H1 (cell line): ENCODE measurements at regions not wholly inside any gene's neighbourhood (a gene's known extent, or its start where the extent isn't known, plus 50 kb on each side); places are given as distances from the start of the nearest gene placed in this dataset.

Source experiments
- CTCF ChIA-PET: fragments of 300-600 bp; sonication (Branson Sonifier 250); formaldehyde crosslinking; loops from one replicate; lab custom pipeline; 2021; ENCODE audit not compliant: partially characterized antibody; lab: Charles Lee
- POLR2A ChIA-PET: fragments of 300-600 bp; sonication (Branson Sonifier 250); formaldehyde crosslinking; loops from one replicate; lab custom pipeline; 2021; ENCODE audit warnings: inconsistent platforms; ENCODE audit not compliant: partially characterized antibody; lab: Charles Lee
- DNase-seq, 2 experiments: peaks; one replicate each; pipeline versions ENCODE4 v3.0.0 to v3.0.0-alpha.2; 2010 to 2022; ENCODE audit warnings: low spot score in 2 of 2, low read depth in 1 of 2, mixed read lengths in 1 of 2
- FAIRE-seq: peaks from 2 replicates; lab custom pipeline; 2011; peaks lifted over from hg19 to GRCh38; lab: Jason Lieb, UNC
- H2AFZ ChIP-seq: 2 replicates; pipeline ENCODE4 v1.8.1; 2012; ENCODE audit warnings: low read length, inconsistent platforms
- H2AK5ac ChIP-seq: 2 replicates; pipeline ENCODE4 v1.6.1; 2013; ENCODE audit warnings: low read depth, low read length
- H2BK120ac ChIP-seq: replicated peaks from 2 replicates; pipeline ENCODE3; 2013; ENCODE audit warnings: low read depth, low read length, inconsistent platforms
- H2BK12ac ChIP-seq: 2 replicates; pipeline ENCODE4 v1.6.1; 2013; ENCODE audit warnings: low read depth, low read length
- H2BK15ac ChIP-seq: 2 replicates; pipeline ENCODE4 v1.6.1; 2013; ENCODE audit warnings: low read length
- H2BK20ac ChIP-seq: 2 replicates; pipeline ENCODE4 v1.6.1; 2013; ENCODE audit warnings: low read length
- H2BK5ac ChIP-seq: 2 replicates; pipeline ENCODE4 v1.6.1; 2013; ENCODE audit warnings: low read depth, low read length
- H3K14ac ChIP-seq: 2 replicates; pipeline ENCODE4 v1.6.1; 2013; ENCODE audit warnings: inconsistent platforms; ENCODE audit not compliant: insufficient read length
- H3K18ac ChIP-seq: 2 replicates; pipeline ENCODE4 v1.6.1; 2013; ENCODE audit warnings: low read length; ENCODE audit errors: extremely low read depth
- H3K23ac ChIP-seq: 2 replicates; pipeline ENCODE4 v1.6.1; 2013; ENCODE audit warnings: inconsistent platforms; ENCODE audit not compliant: insufficient read length
- H3K23me2 ChIP-seq: 2 replicates; pipeline ENCODE4 v1.6.1; 2013; ENCODE audit warnings: low read depth, low read length
- H3K27ac ChIP-seq: 2 replicates; pipeline ENCODE4 v1.6.1; 2011; ENCODE audit warnings: low read depth, low read length, inconsistent platforms
- H3K27me3 ChIP-seq, 4 experiments: replicated peaks in 1 of 4; 1 replicate in 1 of 4; 2 replicates in 3 of 4; pipeline versions ENCODE4 v1.6.1 to v1.8.1; 2011 to 2013; ENCODE audit warnings: low read length in 3 of 4, mild to moderate bottlenecking in 3 of 4, inconsistent platforms in 2 of 4, mixed read lengths in 2 of 4, moderate library complexity in 1 of 4; ENCODE audit not compliant: control insufficient read depth in 3 of 4, insufficient read depth in 3 of 4; ENCODE audit errors: extremely low read depth in 1 of 4
- H3K36me3 ChIP-seq, 4 experiments: 2 replicates each; pipeline versions ENCODE4 v1.6.1 to v1.8.1; 2011 to 2013; ENCODE audit warnings: mild to moderate bottlenecking in 4 of 4, low read length in 3 of 4, moderate library complexity in 2 of 4, control low read depth in 1 of 4, inconsistent platforms in 1 of 4; ENCODE audit not compliant: insufficient read depth in 4 of 4, control insufficient read depth in 2 of 4
- H3K4ac ChIP-seq: replicated peaks from 2 replicates; pipeline ENCODE3; 2013; ENCODE audit warnings: low read length, low read depth, mixed read lengths, inconsistent platforms; ENCODE audit not compliant: insufficient read length
- H3K4me1 ChIP-seq, 4 experiments: replicated peaks in 1 of 4; 1 replicate in 1 of 4; 2 replicates in 3 of 4; pipeline versions ENCODE4 v1.6.1 to v1.8.1; 2011 to 2013; ENCODE audit warnings: low read length in 3 of 4, inconsistent platforms in 2 of 4, mixed read lengths in 1 of 4; ENCODE audit not compliant: insufficient read depth in 4 of 4, control insufficient read depth in 3 of 4
- H3K4me2 ChIP-seq, 2 experiments: 2 replicates each; pipeline versions ENCODE4 v1.6.1 to v1.8.1; 2011 to 2013; ENCODE audit warnings: low read depth in 2 of 2, low read length in 2 of 2, control low read depth in 1 of 2, inconsistent platforms in 1 of 2, mild to moderate bottlenecking in 1 of 2; ENCODE audit not compliant: insufficient read depth in 1 of 2
- H3K4me3 ChIP-seq, 4 experiments: fragments of 200-600, 300-600 bp in 1 of 4; sonication (generic), shearing (Covaris generic), sonication (Bioruptor Twin) in 1 of 4; 2 replicates each; pipeline versions ENCODE4 v1.5.1 to v1.8.1; 2011 to 2016; ENCODE audit warnings: low read length in 4 of 4, low read depth in 3 of 4, control low read depth in 2 of 4, inconsistent platforms in 2 of 4, mild to moderate bottlenecking in 2 of 4, mixed read lengths in 1 of 4, moderate library complexity in 1 of 4; ENCODE audit not compliant: insufficient read depth in 2 of 4; ENCODE audit errors: extremely low read depth in 1 of 4
- H3K56ac ChIP-seq: replicated peaks from 2 replicates; pipeline ENCODE3; 2013; ENCODE audit warnings: low read depth, mild to moderate bottlenecking, mixed read lengths, low read length, inconsistent platforms; ENCODE audit not compliant: insufficient read length
- H3K79me1 ChIP-seq: 2 replicates; pipeline ENCODE4 v1.6.1; 2013; ENCODE audit warnings: low read depth, low read length, control low read depth
- H3K79me2 ChIP-seq, 2 experiments: 2 replicates each; pipeline versions ENCODE4 v1.6.1 to v1.8.1; 2012 to 2013; ENCODE audit warnings: low read length in 2 of 2, mild to moderate bottlenecking in 2 of 2, inconsistent platforms in 1 of 2; ENCODE audit not compliant: insufficient read depth in 2 of 2, control insufficient read depth in 1 of 2
- H3K9ac ChIP-seq, 4 experiments: replicated peaks in 1 of 4; 1 replicate in 1 of 4; 2 replicates in 3 of 4; pipeline versions ENCODE4 v1.6.1 to v1.8.1; 2011 to 2013; ENCODE audit warnings: low read depth in 3 of 4, low read length in 3 of 4, control low read depth in 2 of 4, mild to moderate bottlenecking in 2 of 4, moderate library complexity in 2 of 4, inconsistent platforms in 1 of 4; ENCODE audit errors: extremely low read depth in 1 of 4
- H3K9me3 ChIP-seq, 2 experiments: 2 replicates each; pipeline versions ENCODE4 v1.6.1 to v1.8.1; 2012 to 2013; ENCODE audit warnings: mild to moderate bottlenecking in 2 of 2, moderate library complexity in 2 of 2, control low read depth in 1 of 2, inconsistent platforms in 1 of 2, low read depth in 1 of 2, low read length in 1 of 2, mixed read lengths in 1 of 2; ENCODE audit not compliant: insufficient read depth in 2 of 2
- H4K20me1 ChIP-seq, 2 experiments: replicated peaks in 1 of 2; 2 replicates each; pipeline versions ENCODE3 to v1.8.1; 2011 to 2013; ENCODE audit warnings: inconsistent platforms in 2 of 2, low read length in 2 of 2, mild to moderate bottlenecking in 1 of 2; ENCODE audit not compliant: insufficient read depth in 2 of 2, control insufficient read depth in 1 of 2
- H4K5ac ChIP-seq: 2 replicates; pipeline ENCODE4 v1.6.1; 2013; ENCODE audit warnings: low read length, low read depth, mixed read lengths, inconsistent platforms; ENCODE audit not compliant: insufficient read length
- H4K8ac ChIP-seq: 2 replicates; pipeline ENCODE4 v1.8.0; 2013; ENCODE audit warnings: mild to moderate bottlenecking, moderate library complexity, low read length, inconsistent platforms; ENCODE audit not compliant: insufficient read depth; ENCODE audit errors: extremely low read depth
- H4K91ac ChIP-seq: replicated peaks from 2 replicates; pipeline ENCODE3; 2013; ENCODE audit warnings: low read length, mixed read lengths, inconsistent platforms; ENCODE audit not compliant: insufficient read length
- SRF ChIP-seq: IDR thresholded peaks from 2 replicates; pipeline ENCODE4 v1.6.1; 2011; ENCODE audit warnings: mild to moderate bottlenecking, low read depth, low read length, moderate library complexity
- WGBS, 2 experiments: shearing (Covaris generic) in 1 of 2; methylation state at CpG; one replicate each; pipeline versions ENCODE4 v1.1.6 to v1.1.7; 2013 to 2015; ENCODE audit warnings: low lambda C conversion rate in 2 of 2, mixed read lengths in 2 of 2, inconsistent platforms in 1 of 2, low coverage in 1 of 2, missing lambda C conversion rate in 1 of 2; ENCODE audit not compliant: insufficient replicate concordance in 2 of 2, insufficient coverage in 1 of 2, insufficient read length in 1 of 2; ENCODE audit errors: extremely low coverage in 1 of 2, missing lambda C conversion rate in 1 of 2; 5-methylcytosine and 5-hydroxymethylcytosine counted together

- no peak overlapping the region for H3K4me2 ChIP-seq
- H3K56ac ChIP-seq = no peak overlapping the region
- H3K27me3 ChIP-seq = no peaks in the 10 kb centered on the region
- no peak overlapping the region for H4K91ac ChIP-seq
- no peak overlapping the region for H3K9ac ChIP-seq
- no peak overlapping the region for H3K27ac ChIP-seq
- no peak overlapping the region for H2BK5ac ChIP-seq
- H4K20me1 ChIP-seq = no peaks in the 10 kb centered on the region
- no peak overlapping the region for H3K4me3 ChIP-seq
- ChIA-PET CTCF (no interaction called here), POLR2A (no interaction called here)
- no peak overlapping the region for H2BK15ac ChIP-seq
- no peak overlapping the region for H2AFZ ChIP-seq
- WGBS, 2 experiments = 94% methylated on average over 1 of the region's 1 CpG; no CpG with 5 or more reads in 1 of the 2 experiments
- H3K9me3 ChIP-seq = peaks cover 0 to 2% of the 10 kb centered on the region in 2 experiments; a peak in 1 of 4 replicates
- H3K79me2 ChIP-seq = no peaks in the 10 kb centered on the region
- no peak overlapping the region for H2AK5ac ChIP-seq
- no peak overlapping the region for H2BK120ac ChIP-seq
- no peak for DNase-seq
- H3K36me3 ChIP-seq = no peaks in the 10 kb centered on the region
- H3K79me1 ChIP-seq = no peaks in the 10 kb centered on the region
- no peak overlapping the region for H3K23ac ChIP-seq
- H4K8ac ChIP-seq = no peak overlapping the region
- H3K18ac ChIP-seq = no peak overlapping the region
- H3K14ac ChIP-seq = no peak overlapping the region
- no peaks in the 10 kb centered on the region for H3K4me1 ChIP-seq
- no peak for FAIRE-seq
- no peak overlapping the region for H2BK12ac ChIP-seq
- no peaks in the 10 kb centered on the region for H3K23me2 ChIP-seq
- no peak overlapping the region for H2BK20ac ChIP-seq
- H4K5ac ChIP-seq = no peak overlapping the region
- H3K4ac ChIP-seq = no peak overlapping the region
- no peak for TF ChIP-seq SRF
Measured at GRCh38 chr2:139492131-139492680, 712.0 kb upstream of the NXPH2 start.
